PFSK-1 (cell line): ENCODE measurements at regions not wholly inside any gene's neighbourhood (a gene's known extent, or its start where the extent isn't known, plus 50 kb on each side); places are given as distances from the start of the nearest gene placed in this dataset.

Experiments
- FOXP2 ChIP-seq: optimal IDR thresholded peaks from 2 replicates; pipeline ENCODE3; 2011; ENCODE audit warnings: borderline replicate concordance, control low read depth, inconsistent platforms; ENCODE audit not compliant: insufficient read depth; ENCODE audit errors: extremely low read length, extremely low read depth
- POLR2AphosphoS5 ChIP-seq: IDR thresholded peaks from 2 replicates; pipeline ENCODE4 v1.6.1; 2012; ENCODE audit warnings: low read depth, mild to moderate bottlenecking, control low read depth, low read length, moderate library complexity
- SIN3A ChIP-seq: IDR thresholded peaks from 2 replicates; pipeline ENCODE4 v1.6.1; 2012; ENCODE audit warnings: mild to moderate bottlenecking, low read length, moderate library complexity, borderline replicate concordance; ENCODE audit not compliant: insufficient read depth
- TAF1 ChIP-seq: IDR thresholded peaks from 2 replicates; pipeline ENCODE4 v1.6.1; 2012; ENCODE audit warnings: low read length, control low read depth, borderline replicate concordance; ENCODE audit not compliant: insufficient read depth
- TF ChIP-seq, protein P1 (sequence below), 2 experiments: IDR thresholded peaks; 2 replicates each; pipeline versions ENCODE4 v1.6.1 to v1.8.0; 2011 to 2012; ENCODE audit warnings: low read depth in 2 of 2, low read length in 2 of 2, control low read depth in 1 of 2, inconsistent platforms in 1 of 2, mild to moderate bottlenecking in 1 of 2, moderate library complexity in 1 of 2; ENCODE audit not compliant: insufficient read depth in 1 of 2

DNA sequence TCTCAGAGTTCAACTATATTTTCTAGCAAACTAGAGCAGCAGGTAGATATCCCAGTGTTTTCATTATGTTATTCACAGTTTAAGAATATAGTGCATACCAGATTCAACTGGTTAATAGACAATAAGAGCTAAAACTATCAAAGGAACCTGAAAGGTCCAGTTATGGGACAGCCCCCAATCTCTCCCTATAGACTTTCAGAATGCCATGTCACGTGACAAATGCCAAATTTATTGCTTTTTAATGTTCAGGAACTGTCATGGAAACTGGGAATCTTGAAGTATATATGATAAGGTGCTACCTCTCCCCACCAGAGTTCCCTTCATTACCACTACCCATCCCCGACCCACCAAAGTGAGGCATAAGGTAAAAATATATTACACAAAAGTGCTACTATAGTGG lies 629.0 kb upstream of the SEMA6A start:
- TF ChIP-seq SIN3A, result no peak
- TF ChIP-seq, protein P1, sequence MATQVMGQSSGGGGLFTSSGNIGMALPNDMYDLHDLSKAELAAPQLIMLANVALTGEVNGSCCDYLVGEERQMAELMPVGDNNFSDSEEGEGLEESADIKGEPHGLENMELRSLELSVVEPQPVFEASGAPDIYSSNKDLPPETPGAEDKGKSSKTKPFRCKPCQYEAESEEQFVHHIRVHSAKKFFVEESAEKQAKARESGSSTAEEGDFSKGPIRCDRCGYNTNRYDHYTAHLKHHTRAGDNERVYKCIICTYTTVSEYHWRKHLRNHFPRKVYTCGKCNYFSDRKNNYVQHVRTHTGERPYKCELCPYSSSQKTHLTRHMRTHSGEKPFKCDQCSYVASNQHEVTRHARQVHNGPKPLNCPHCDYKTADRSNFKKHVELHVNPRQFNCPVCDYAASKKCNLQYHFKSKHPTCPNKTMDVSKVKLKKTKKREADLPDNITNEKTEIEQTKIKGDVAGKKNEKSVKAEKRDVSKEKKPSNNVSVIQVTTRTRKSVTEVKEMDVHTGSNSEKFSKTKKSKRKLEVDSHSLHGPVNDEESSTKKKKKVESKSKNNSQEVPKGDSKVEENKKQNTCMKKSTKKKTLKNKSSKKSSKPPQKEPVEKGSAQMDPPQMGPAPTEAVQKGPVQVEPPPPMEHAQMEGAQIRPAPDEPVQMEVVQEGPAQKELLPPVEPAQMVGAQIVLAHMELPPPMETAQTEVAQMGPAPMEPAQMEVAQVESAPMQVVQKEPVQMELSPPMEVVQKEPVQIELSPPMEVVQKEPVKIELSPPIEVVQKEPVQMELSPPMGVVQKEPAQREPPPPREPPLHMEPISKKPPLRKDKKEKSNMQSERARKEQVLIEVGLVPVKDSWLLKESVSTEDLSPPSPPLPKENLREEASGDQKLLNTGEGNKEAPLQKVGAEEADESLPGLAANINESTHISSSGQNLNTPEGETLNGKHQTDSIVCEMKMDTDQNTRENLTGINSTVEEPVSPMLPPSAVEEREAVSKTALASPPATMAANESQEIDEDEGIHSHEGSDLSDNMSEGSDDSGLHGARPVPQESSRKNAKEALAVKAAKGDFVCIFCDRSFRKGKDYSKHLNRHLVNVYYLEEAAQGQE (IDR thresholded peaks at IDR 0.05; ENCODE audit: insufficient read depth in 1 of 2, low read depth in 2 of 2, low read length in 2 of 2), result no peak
- no peak for TF ChIP-seq FOXP2
- TF ChIP-seq POLR2AphosphoS5, result no peak
- no peak for TF ChIP-seq TAF1

DNA sequence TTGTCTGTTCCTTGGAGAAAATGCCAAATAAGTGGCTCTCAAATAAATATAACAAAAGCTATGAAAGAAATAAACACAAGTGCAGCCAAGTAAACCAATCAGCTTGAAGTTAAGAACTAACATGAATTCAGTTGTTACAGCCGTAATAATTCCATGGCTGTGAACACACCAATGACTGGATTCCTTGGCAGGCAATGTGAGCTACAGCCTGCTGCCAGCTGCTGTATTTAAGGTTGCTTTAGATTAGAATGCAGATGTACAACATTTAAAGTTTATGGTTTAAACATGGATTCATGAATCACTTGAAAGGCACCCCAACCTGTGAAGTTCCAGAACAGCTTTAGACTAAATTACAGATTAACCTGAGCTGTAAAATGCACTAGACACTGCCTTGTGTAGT lies 626.4 kb upstream of the SEMA6A start:
- TF ChIP-seq POLR2AphosphoS5 (no peak), TAF1 (no peak), SIN3A (no peak), FOXP2 (no peak)
- TF ChIP-seq, protein P1 (IDR thresholded peaks at IDR 0.05; ENCODE audit: insufficient read depth in 1 of 2, low read depth in 2 of 2, low read length in 2 of 2), result no peak

DNA sequence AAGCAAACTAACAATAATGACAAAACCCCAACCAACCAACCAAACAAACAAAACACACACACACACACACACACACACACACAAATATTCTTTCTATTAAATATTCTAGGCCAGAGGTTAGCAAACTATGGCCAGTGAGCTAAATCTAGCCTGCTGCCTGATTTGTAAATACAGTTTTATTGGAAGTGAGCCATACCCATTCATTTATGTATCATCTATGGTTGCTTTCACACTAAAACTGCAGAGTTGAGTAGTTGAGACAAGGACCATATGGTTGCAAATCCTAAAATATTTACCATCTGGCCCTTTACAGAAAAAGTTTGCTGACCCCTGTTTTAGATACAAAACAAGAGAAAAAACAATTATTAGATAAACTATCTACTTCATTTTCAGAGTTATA lies 620.5 kb upstream of the SEMA6A start:
- TF ChIP-seq SIN3A, result no peak
- no peak for TF ChIP-seq TAF1
- TF ChIP-seq, protein P1 (IDR thresholded peaks at IDR 0.05; ENCODE audit: insufficient read depth in 1 of 2, low read depth in 2 of 2, low read length in 2 of 2), result no peak
- TF ChIP-seq FOXP2, result no peak
- TF ChIP-seq POLR2AphosphoS5, result no peak

DNA sequence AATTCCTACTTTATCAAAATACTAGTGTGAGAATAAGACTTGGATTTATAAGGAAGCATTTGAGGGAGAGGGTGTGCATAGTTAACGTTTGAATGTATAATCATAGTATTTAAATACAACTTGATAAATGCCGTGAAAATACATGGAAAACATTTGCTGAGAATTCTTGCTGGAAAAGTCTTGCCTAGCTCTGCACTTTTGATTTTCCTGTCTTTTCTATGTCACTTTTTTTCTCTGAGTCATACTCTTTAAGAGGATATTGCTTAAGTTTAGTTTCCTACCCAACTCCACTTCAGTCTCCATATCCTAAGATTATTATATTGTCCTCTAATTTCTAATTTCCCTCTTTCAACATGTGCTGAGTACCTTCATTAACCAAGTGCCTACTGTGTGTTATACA lies 616.6 kb upstream of the SEMA6A start:
- no peak for TF ChIP-seq POLR2AphosphoS5
- no peak for TF ChIP-seq SIN3A
- TF ChIP-seq, protein P1 (IDR thresholded peaks at IDR 0.05; ENCODE audit: insufficient read depth in 1 of 2, low read depth in 2 of 2, low read length in 2 of 2), result no peak
- TF ChIP-seq FOXP2, result no peak
- TF ChIP-seq TAF1, result no peak

DNA sequence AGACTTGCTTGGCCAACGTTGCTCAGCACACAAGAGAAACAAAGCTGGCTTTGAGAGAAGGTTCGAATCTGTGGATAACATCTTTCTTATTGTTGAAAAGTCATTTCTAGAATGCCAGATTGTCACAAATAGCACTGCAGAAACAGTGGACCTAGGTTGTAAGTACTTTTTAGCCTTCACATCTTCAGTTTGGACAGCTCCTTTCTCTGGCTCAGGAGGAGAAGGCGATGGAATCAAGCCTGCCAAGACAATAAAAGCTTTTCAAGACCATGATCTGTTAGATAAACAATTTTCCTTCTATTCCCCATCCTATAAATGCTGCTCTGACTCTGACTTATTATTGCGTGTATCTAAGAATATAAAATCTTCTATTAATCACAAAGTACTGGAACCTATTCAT lies 615.2 kb upstream of the SEMA6A start:
- no peak for TF ChIP-seq POLR2AphosphoS5
- TF ChIP-seq, protein P1 (IDR thresholded peaks at IDR 0.05; ENCODE audit: insufficient read depth in 1 of 2, low read depth in 2 of 2, low read length in 2 of 2), result peak in 1 of 2 experiments; percentile 59; a peak in 1 of 4 replicates
